CD14-positive monocyte (primary cell): ENCODE measurements at regions not wholly inside any gene's neighbourhood (a gene's known extent, or its start where the extent isn't known, plus 50 kb on each side); places are given as distances from the start of the nearest gene placed in this dataset.

Source experiments
- DNase-seq, 3 donors: peaks; one replicate each; pipeline ENCODE4 v3.0.0-alpha.2; 2011 to 2022
- H2AFZ ChIP-seq: 2 replicates; pipeline ENCODE4 v1.6.0; 2012; ENCODE audit warnings: mild to moderate bottlenecking, low read depth, low read length, inconsistent platforms; ENCODE audit not compliant: insufficient read depth, poor library complexity, severe bottlenecking
- H3K27ac ChIP-seq, 2 donors: 1 replicate in 1 of 2; 2 replicates in 1 of 2; pipeline ENCODE4 v1.5.1; 2012 to 2013; ENCODE audit warnings: low read length in 2 of 2, control low read depth in 1 of 2, inconsistent platforms in 1 of 2, low read depth in 1 of 2, mild to moderate bottlenecking in 1 of 2
- H3K27me3 ChIP-seq, 2 donors: one replicate each; pipeline versions ENCODE4 v1.6.0 to v1.6.1; 2011 to 2013; ENCODE audit warnings: low read length in 2 of 2; ENCODE audit not compliant: control insufficient read depth in 2 of 2, insufficient read depth in 2 of 2
- H3K36me3 ChIP-seq, 2 donors: replicated peaks in 1 of 2; 1 replicate in 1 of 2; 2 replicates in 1 of 2; pipeline versions ENCODE4 v1.5.1 to v1.6.1; 2012 to 2013; ENCODE audit warnings: low read length in 2 of 2, control low read depth in 1 of 2, inconsistent platforms in 1 of 2, mild to moderate bottlenecking in 1 of 2; ENCODE audit not compliant: insufficient read depth in 2 of 2, control insufficient read depth in 1 of 2
- H3K4me1 ChIP-seq, 2 donors: 1 replicate in 1 of 2; 2 replicates in 1 of 2; pipeline versions ENCODE4 v1.5.1 to v1.6.1; 2012 to 2013; ENCODE audit warnings: low read length in 2 of 2, control low read depth in 1 of 2, inconsistent platforms in 1 of 2, mild to moderate bottlenecking in 1 of 2, moderate library complexity in 1 of 2; ENCODE audit not compliant: insufficient read depth in 2 of 2, control insufficient read depth in 1 of 2
- H3K4me2 ChIP-seq: replicated peaks from 2 replicates; pipeline ENCODE3; 2012; ENCODE audit warnings: low read length, moderate library complexity, mild to moderate bottlenecking; ENCODE audit not compliant: poor library complexity, severe bottlenecking; ENCODE audit errors: extremely low read depth
- H3K4me3 ChIP-seq, 3 experiments: fragments of 200-600 bp in 1 of 3; sonication (generic) in 1 of 3; replicated peaks in 1 of 3; 1 replicate in 2 of 3; 2 replicates in 1 of 3; pipeline ENCODE4 v1.5.1; 2011 to 2013; ENCODE audit warnings: low read length in 3 of 3, mild to moderate bottlenecking in 3 of 3, control low read depth in 2 of 3, low read depth in 2 of 3, inconsistent platforms in 1 of 3, moderate library complexity in 1 of 3
- H3K79me2 ChIP-seq: 2 replicates; pipeline ENCODE4 v1.6.0; 2012; ENCODE audit warnings: mild to moderate bottlenecking, control low read depth, inconsistent platforms, low read length, moderate library complexity; ENCODE audit not compliant: insufficient read depth
- H3K9ac ChIP-seq: 2 replicates; pipeline ENCODE4 v1.6.0; 2017; ENCODE audit warnings: low read length, mild to moderate bottlenecking; ENCODE audit not compliant: insufficient read depth, poor library complexity, severe bottlenecking
- H3K9me3 ChIP-seq, 2 donors: replicated peaks in 1 of 2; 1 replicate in 1 of 2; 2 replicates in 1 of 2; pipeline versions ENCODE4 v1.5.1 to v1.6.1; 2012 to 2013; ENCODE audit warnings: low read length in 2 of 2, control low read depth in 1 of 2; ENCODE audit not compliant: control insufficient read depth in 1 of 2, insufficient read depth in 1 of 2
- H4K20me1 ChIP-seq: 2 replicates; pipeline ENCODE4 v1.6.0; 2012; ENCODE audit warnings: mild to moderate bottlenecking, low read length, control low read depth, moderate library complexity; ENCODE audit not compliant: insufficient read depth
- H3K27ac Mint-ChIP-seq, 7 donors: one replicate each; pipeline ENCODE4 v1.8.0; 2020; ENCODE audit warnings: mild to moderate bottlenecking in 7 of 7, mixed read lengths in 7 of 7, moderate library complexity in 6 of 7, inconsistent platforms in 2 of 7
- H3K27me3 Mint-ChIP-seq, 3 donors: one replicate each; pipeline ENCODE4 v1.8.0; 2021 to 2022; ENCODE audit warnings: low read depth in 3 of 3, mild to moderate bottlenecking in 3 of 3, mixed read lengths in 3 of 3, moderate library complexity in 3 of 3, inconsistent platforms in 1 of 3
- H3K36me3 Mint-ChIP-seq, 2 donors: one replicate each; pipeline ENCODE4 v1.8.0; 2020; ENCODE audit warnings: mixed read lengths in 2 of 2, inconsistent platforms in 1 of 2, mild to moderate bottlenecking in 1 of 2
- H3K4me1 Mint-ChIP-seq: one replicate; pipeline ENCODE4 v1.8.0; 2020; ENCODE audit warnings: mild to moderate bottlenecking, mixed read lengths
- H3K4me3 Mint-ChIP-seq, 2 donors: one replicate each; pipeline ENCODE4 v1.8.0; 2020; ENCODE audit warnings: mild to moderate bottlenecking in 2 of 2, mixed read lengths in 2 of 2, moderate library complexity in 1 of 2
- H3K9me3 Mint-ChIP-seq, 7 donors: one replicate each; pipeline ENCODE4 v1.8.0; 2020 to 2022; ENCODE audit warnings: mixed read lengths in 7 of 7, mild to moderate bottlenecking in 6 of 7, moderate library complexity in 6 of 7, inconsistent platforms in 2 of 7
- WGBS: methylation state at CpG from one replicate; pipeline ENCODE4 v1.1.5; 2013; ENCODE audit warnings: missing lambda C conversion rate; ENCODE audit not compliant: insufficient coverage; 5-methylcytosine and 5-hydroxymethylcytosine counted together
- intact Hi-C, 2 donors: fragments of 100-400 bp; cut with micrococcal nuclease; formaldehyde crosslinking; loops; one replicate each; pipeline versions ENCODE4 v1.15.0 to v1.15.1; 2023
- TF ChIP-seq, protein P1 (sequence below): fragments of 200-600 bp; IDR thresholded peaks from one replicate; pipeline ENCODE4 v1.8.0; 2022; ENCODE audit warnings: antibody characterized with exemption, mild to moderate bottlenecking

DNA sequence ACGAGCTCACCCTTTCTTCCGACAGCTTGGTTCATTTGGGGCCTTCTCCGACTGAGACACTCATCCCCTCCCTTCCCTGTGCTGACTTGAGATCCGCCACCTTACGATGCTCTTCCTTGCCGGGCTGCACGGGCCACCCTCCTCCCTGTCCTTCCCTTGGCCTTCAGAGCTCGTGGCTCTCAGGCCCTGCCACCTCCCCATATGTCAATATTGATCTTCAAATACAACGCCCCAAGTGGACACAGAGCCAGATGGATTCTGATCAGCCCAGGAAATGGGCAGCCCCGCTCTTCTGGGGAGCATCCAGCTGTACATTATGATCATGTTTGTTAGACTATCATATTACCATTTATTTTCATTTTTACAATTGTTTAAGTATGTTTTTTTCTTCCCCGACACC is 812.8 kb downstream of the TBC1D22A start:
- Mint-ChIP-seq H3K9me3 (peaks cover 0 to 11% (median 2%) of the 10 kb centered on the region in 7 donors), H3K27ac (no peak overlapping the region), H3K27me3 (peaks cover 0 to 2% (median 0%) of the 10 kb centered on the region in 3 donors), H3K4me3 (no peak overlapping the region), H3K4me1 (no peaks in the 10 kb centered on the region), H3K36me3 (no peaks in the 10 kb centered on the region)
- Histone ChIP-seq H4K20me1 (no peaks in the 10 kb centered on the region), H3K9me3 (no peaks in the 10 kb centered on the region), H3K4me1 (no peaks in the 10 kb centered on the region), H3K4me3 (no peak overlapping the region), H3K27me3 (no peaks in the 10 kb centered on the region), H2AFZ (no peak overlapping the region), H3K79me2 (no peaks in the 10 kb centered on the region), H3K9ac (no peak overlapping the region), H3K27ac (no peak overlapping the region), H3K4me2 (no peak overlapping the region), H3K36me3 (no peaks in the 10 kb centered on the region)
- no peak for DNase-seq
- TF ChIP-seq, protein P1, sequence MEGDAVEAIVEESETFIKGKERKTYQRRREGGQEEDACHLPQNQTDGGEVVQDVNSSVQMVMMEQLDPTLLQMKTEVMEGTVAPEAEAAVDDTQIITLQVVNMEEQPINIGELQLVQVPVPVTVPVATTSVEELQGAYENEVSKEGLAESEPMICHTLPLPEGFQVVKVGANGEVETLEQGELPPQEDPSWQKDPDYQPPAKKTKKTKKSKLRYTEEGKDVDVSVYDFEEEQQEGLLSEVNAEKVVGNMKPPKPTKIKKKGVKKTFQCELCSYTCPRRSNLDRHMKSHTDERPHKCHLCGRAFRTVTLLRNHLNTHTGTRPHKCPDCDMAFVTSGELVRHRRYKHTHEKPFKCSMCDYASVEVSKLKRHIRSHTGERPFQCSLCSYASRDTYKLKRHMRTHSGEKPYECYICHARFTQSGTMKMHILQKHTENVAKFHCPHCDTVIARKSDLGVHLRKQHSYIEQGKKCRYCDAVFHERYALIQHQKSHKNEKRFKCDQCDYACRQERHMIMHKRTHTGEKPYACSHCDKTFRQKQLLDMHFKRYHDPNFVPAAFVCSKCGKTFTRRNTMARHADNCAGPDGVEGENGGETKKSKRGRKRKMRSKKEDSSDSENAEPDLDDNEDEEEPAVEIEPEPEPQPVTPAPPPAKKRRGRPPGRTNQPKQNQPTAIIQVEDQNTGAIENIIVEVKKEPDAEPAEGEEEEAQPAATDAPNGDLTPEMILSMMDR, result no peak
- 92% methylated on average over 5 of the region's 11 CpGs for WGBS
- intact Hi-C loops, result no loop called here

DNA sequence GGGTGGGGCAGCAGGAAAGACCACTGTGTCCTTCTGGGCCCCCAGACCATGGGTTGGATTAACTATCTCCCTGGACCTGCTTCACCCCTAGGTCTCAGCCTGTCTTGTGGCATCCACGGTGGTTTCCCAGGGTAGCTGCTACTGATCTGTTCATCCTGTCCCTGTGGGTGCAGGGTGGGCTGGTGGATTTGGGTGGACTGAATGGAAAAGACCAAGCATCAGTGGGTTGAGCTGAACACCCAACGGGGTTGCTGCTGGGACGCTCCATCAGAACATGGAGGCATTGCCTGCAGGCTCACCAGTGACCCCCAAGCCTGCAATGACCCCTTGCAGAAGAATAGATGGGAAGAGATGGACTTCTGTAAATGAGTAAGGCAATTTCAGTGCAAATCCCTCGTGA is 812.1 kb downstream of the TBC1D22A start:
- 100% methylated on average over 3 of the region's 4 CpGs for WGBS
- H3K36me3 Mint-ChIP-seq, result no peaks in the 10 kb centered on the region
- Histone ChIP-seq H3K9me3 (no peaks in the 10 kb centered on the region), H3K4me3 (no peak overlapping the region), H3K79me2 (no peaks in the 10 kb centered on the region), H3K4me1 (no peaks in the 10 kb centered on the region), H3K27me3 (no peaks in the 10 kb centered on the region), H3K9ac (no peak overlapping the region), H2AFZ (no peak overlapping the region), H3K36me3 (no peaks in the 10 kb centered on the region), H3K4me2 (no peak overlapping the region), H4K20me1 (no peaks in the 10 kb centered on the region), H3K27ac (no peak overlapping the region)
- DNase-seq, result no peak
- peaks cover 2 to 12% (median 3%) of the 10 kb centered on the region in 7 donors for H3K9me3 Mint-ChIP-seq
- TF ChIP-seq, protein P1, result no peak
- intact Hi-C loops, result no loop called here
- H3K27me3 Mint-ChIP-seq, result peaks cover 0 to 2% (median 0%) of the 10 kb centered on the region in 3 donors
- no peak overlapping the region for H3K27ac Mint-ChIP-seq
- H3K4me1 Mint-ChIP-seq, result no peaks in the 10 kb centered on the region
- H3K4me3 Mint-ChIP-seq, result no peak overlapping the region
